SKM-1 treated with dmso at 0.1 percent for 144 hours (cell line): ENCODE measurements at regions not wholly inside any gene's neighbourhood (a gene's known extent, or its start where the extent isn't known, plus 50 kb on each side); places are given as distances from the start of the nearest gene placed in this dataset.
"Not testable (repeated sequence)": the region's sequence is repeated elsewhere in the genome, so short reads cannot be mapped to it uniquely, and the experiment has no call there.

Experiments used
- DNase-seq: peaks from one replicate; lab custom pipeline; 2025; ENCODE audit not compliant: unreplicated experiment; lab: John Stamatoyannopoulos, UW

DNA sequence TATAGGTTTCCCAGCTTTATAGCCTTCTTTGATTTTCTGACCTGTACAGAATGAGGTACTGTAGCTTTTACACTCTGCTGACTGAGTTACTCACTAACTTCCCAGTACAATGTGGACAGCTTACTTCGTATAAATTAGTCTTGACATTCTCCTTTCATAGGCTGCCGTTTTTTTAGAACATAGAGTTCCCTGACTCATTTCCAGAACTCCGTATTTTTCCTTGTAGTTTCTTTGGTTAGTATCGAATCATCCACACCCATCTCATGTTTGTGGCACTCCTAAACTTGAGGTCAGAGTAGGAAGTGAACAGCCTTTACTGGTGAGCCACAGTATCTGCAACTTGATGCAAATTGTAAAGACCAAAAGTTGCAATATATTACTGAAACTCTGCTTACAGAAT lies 303.9 kb downstream of the SLITRK5 start:
- DNase-seq, result no peak

DNA sequence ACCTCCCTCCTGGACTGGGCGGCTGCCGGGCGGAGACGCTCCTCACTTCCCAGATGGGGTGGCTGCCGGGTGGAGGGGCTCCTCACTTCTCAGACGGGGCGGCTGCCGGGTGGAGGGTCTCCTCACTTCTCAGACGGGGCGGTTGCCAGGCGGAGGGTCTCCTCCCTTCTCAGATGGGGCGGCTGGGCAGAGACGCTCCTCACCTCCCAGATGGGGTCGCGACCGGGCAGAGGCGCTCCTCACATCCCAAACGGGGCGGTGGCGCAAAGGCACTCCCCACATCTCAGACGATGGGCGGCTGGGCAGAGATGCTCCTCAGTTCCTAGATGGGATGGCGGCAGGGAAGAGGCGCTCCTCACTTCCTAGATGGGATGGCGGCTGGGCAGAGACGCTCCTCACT lies 305.5 kb downstream of the SLITRK5 start:
- DNase-seq, result not testable (repeated sequence)

DNA sequence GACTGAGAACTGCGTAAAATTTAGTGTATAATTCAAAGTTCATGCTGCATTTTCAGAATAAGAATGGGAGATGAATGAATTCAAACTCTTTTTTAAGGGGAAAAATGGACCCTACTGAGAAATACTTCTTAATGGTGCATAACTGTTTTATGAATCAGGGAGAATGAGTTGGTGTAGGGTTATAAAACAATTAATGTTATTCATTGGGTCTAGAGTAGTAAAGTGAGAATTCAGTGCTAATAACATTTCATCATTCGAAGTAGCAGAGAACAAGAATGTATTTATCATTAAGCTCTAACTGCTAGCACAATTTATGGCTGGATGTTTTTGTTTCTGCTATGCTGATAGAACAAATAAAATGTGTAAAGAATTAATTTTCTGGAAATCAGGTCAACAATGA lies 310.2 kb downstream of the SLITRK5 start:
- DNase-seq, result no peak

DNA sequence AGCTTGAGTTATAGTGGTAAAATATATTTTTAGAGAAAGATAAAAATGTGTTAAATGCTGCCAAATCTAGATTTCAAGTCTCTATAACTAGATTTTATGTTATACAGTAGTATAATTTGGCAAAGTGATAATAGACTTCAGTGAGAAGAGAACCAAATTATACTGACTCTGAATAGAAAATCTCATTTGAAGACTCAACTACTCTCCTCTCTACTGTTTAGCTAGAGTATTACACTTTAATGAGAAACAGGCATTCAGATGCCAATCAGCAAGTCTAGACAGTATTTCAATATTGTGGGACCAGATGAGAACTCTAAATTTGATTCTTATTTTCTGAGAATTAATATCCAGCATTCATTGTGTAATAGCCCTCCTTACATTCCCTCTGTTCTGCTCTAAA lies 311.2 kb downstream of the SLITRK5 start:
- no peak for DNase-seq

DNA sequence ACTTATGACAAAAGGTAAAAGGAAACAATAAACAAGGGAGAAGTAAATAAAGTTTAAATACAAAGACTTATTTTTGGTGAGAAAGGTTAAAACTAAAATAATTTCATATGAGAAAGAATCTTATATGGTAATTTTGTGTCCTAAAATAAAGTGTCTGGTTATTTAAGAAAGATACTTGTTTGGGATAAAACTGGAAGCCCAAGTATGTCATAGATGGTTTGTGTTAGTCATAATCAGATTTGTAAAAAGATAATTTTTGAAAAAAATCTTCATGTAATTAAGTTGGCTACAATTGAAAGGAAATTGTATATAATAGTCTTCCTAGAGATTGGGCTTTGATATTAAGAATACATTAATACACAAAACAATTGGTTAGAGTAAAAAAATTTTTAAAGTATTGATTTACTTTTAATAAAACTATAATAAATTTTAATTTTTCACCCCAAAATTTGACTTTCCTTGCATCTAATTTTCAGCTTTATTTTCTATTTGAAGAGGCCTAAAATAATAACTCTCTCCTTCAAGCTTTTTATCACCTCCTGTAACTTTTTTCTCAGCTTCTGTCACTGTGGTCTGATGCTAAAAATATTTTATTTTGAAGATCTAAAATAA lies 315.6 kb downstream of the SLITRK5 start:
- DNase-seq, result no peak

DNA sequence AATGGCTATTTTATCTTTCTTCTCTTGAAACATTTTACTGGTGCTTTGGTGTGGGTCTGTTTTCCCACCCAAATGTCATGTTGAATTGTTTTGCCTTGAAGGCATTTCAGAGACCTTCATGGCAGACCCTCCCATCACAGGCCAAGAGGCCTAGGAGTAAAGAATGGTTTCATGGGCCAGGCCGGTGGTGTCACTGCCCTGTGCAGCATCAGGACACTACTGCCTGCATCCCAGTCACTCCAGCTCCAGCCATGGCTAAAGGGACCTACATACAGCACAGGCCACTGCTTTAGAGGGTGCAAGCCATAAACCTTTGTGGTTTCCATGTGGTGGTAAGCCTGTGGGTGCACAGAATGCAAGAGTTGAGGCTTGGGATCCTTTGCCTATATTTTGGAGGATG lies 326.9 kb downstream of the SLITRK5 start:
- DNase-seq, result no peak

DNA sequence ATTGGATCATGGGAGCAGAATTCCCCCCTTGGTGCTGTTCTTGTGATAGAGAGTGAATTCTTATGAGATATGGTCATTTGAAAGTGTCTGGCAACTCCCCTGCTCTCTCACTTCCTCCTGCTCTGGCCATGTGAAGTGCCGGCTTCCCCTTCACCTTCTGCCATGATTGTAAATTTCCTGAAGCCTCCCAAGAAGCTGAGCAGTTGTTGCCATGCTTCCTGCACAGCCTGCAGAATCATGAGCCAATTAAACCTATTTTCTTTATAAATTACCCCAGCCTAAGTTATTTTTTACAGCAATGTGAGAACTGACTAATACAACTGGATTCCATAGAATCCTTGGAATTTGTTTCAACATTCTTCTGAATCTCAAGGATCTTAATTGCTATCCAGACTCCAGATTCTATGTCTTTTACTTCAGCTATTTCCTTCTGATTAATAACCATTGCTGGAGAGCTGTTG lies 328.1 kb downstream of the SLITRK5 start:
- no peak for DNase-seq

DNA sequence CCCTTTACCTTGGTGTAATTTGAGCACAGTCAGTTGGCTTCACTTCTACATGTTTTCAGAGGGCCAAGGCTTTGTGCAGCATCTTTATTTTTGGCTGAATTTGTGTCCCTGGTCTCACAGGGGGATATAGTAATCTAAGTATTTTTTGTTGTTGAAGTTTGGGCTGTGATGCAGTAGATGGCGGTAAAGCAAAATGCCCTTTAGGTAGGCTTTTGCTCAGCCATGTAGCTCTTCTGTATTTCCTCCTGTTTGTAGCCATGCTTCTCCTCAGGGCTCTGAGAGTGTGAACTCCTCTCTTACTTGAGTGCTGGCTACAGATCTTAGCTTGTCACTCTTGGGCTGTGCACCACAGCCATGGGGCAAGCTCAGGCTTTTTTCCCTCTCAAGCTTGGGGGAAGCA lies 328.6 kb downstream of the SLITRK5 start:
- DNase-seq, result no peak

DNA sequence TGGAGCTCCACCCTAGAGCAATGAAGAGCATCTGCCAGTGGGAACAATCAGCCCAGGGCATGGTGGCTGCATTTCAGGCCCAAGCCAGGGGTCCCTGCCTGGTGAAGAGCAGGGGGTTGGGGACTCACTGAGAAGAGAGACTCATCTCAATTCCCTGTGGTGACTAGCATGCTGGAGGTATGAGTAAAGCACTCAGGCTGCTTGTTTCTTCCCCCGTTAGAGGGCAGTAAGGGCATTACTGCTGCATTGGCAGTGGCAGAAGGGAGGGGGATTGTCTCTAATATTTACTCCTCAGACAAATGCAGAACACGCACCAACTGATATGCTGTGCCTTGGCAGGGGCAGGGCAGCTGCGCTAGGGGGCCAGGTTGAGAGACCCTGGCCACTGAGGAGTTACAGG lies 329.1 kb downstream of the SLITRK5 start:
- DNase-seq, result no peak

DNA sequence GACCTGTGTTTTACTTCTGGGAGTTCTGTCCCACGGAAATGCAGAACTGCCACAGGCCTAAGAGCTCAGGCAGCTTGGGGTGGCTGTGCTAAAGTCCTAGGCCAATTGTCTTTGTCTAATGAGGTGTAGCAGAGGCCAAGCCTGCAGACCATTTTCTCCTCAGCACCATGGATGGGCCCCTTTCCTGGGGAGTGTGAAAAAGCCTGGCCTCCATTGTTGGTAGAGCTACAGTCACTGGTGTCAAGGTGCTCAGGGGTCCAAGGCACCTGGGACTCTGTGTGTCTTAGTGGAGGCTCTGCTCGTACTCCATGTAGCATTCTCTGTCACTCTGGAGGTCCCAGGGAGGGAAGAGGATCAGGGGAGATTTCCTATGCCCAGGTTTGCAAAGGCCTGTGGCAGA lies 329.6 kb downstream of the SLITRK5 start:
- no peak for DNase-seq

DNA sequence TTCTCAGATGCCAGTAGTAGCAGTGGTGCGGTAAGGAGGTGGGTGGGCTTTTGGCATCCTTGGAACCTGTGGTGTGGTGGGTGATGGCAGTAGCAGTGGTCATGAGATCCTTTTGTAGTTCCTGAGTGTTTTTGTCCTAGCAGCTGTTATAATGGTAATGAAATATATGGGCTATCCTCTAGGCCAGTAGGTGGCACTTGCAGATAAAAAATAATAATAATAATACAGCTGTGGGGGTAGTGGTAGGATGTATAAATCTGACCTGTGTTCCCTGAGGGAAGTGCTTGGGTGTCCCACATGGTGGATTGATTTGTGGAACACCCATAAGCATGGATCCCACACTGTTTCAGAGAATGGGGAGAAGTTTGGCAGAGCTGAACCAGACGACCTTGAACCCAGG lies 334.0 kb downstream of the SLITRK5 start:
- no peak for DNase-seq

DNA sequence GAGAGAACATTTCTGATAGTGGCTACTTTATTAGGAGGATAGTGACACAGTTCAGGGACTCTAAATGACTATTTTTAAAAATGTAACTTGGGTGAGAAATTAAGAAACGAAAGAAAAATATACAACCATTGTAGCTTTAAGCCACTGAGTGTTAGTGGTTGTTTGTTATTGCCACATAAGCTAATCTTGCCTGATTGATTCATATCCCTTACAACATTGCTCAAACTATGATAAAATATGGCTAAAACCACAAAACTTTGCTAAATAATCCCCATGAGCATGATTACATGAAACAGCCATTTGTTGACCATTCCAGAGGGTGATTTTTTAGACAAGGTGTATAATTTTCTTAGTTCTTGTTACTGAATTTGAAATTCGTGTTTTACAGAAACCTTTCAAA lies 343.4 kb downstream of the SLITRK5 start:
- no peak for DNase-seq

DNA sequence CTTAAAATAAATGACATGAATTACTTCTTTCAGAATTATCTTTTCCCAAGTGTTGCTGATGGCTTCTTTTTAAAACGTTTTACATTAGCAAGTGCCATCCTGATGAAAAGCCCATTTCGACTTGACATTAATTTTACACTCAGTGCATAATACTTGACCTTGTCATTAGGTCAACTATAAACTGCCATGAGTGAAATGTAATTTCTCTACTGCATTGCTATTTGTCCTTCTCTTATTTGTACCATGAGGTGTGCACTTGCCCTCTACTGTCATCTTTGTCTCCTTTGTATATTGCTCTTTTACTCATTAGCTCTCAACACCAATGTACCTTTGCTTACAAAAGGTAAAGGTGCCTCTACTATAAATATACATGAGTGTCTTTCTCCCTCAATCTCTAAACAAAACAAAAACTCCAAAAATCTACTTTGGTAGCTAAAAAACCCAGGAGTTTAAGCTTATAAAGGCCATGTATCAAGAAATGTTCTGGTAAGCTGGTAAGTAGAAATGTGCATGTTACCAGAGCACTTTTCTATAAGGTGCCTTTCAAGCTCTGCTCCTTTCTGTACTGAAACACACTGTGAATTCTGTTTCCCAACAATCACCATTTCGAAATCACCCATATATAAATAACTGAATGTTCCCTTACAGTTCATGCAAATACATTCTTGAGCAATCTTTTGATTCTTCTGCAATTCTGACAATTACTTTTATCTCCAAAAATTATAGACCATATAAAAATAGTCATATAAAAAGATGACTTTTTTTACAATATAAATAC lies 351.4 kb downstream of the SLITRK5 start:
- DNase-seq, result peak; percentile 69

DNA sequence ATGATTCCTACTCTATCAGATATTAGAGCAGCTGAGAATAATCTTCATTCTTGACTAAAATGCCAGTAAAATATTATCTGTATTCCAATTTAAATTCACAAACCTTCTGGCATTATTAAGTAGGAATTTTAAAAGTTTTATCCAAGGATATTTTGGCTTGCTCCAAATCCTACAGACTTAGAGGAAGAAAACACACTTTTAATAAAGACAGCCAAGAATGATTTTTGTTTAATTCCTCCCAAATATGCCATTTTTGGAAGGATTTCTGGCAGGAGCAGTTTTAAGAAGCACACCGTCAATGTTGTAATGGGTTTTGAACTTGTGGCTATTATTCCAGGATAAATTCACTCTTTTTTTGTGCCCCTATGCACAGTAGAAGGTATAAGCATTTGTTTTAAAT lies 355.1 kb downstream of the SLITRK5 start:
- DNase-seq, result no peak

DNA sequence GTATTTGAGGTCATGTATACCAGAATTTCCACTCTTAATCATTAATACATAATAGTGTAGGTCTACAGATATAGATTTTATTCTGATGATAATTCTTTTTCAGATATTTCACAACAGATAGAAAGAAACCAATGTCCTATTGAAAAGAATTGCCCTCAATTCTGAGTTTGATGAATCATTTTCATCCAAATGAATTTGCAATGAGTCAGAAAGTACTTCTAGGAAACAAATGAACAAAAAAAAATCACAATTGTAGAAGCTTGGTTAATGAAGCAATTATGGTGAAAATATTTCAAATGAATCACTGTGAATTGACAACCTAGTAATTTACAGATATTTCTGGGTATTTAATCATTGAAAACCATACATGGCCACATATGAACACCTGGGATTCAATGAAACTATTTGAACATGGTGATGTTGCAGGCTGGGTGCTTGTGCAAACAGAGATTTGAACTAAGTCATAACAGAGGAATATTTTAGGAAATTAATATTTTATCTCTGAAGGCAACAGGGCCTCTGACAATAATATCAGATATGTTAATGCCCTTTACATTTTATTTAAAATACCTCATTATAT lies 360.9 kb downstream of the SLITRK5 start:
- no peak for DNase-seq

DNA sequence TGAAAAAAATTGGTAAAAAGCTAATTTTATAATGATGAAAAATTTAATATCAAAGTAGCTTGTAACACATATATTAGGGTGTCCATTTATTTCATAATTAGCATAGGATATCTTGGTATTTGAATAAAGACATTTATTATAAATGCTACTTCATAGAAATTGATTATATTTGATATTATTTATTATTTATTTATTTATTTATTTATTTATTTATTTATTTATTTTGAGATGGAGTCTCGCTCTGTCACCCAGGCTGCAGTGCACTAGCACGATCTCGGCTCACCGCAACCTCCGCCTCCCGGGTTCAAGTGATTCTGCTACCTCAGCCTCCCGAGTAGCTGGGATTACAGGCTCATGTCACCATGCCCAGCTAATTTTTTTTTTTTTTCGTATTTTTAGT lies 365.0 kb downstream of the SLITRK5 start:
- DNase-seq, result not testable (repeated sequence)

DNA sequence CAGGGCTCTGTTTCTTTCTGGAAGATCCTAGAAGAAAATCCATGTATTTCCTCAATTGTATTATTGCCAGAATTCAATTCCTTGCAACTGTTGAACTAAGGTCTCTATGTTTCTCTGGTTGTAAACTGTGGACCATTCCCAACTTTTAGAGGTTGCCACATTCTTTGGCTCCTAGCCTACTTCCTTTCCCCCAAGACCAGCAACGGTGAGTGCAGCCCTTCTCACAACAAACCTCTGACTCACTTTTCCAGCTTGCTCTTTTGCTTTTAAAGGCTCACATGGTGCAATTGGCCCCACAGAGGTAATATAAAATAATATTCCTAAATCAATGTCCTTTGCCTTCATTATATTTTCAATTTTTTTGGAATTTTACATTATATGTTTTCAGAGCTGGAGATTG lies 371.3 kb downstream of the SLITRK5 start:
- no peak for DNase-seq

DNA sequence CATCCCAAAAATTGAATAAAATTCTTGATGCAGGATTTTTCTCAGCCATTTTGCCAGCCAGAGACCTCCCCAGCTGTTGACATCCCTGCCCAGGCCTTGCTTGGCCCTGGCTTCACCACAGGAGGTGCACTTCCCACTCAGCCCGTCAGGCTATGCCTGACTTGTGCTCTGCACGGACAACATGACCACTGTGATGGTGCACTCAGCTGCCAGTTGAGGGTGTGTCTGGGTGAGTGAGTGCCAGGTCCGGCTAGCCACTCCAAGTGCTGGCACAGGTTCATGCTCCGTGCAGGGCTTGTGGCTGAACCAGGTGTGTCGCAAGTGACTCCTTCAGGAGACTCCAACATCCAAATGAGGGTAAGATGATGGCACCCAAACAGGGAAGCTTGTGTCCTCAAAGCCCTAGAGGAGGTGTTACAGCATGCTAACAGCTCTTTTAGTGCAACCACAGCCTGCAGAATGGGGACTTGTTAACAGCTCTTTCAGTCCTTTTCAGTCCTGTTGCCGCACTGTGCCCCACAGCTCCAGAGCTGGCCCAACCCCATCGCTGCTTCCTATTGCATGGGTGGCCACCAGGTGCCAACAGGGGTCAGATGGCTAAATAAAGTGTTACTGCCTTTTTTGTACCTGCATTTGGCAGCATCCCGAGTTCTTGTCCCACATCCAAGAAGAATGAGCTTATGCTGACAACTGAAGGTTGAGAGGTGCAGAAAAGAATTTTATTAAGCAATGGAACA lies 380.7 kb downstream of the SLITRK5 start:
- DNase-seq, result peak; percentile 16

DNA sequence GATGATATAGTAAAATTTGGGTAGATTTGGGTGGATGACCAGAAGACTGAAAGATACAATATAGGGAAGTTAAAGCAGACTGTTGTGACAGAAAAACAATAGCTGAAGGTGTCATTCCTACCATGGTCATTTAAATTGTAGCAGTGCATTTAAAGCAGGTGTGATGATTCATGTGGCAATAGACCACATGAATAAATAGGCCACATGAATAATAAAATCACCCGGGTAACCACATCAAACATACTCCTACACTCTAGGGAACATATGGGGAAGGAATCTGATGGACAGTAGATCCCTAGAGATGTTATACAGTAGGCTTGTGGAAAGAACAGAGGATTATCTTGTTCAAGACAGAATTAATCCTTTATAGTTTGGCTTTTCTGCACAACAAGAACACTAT lies 392.6 kb downstream of the SLITRK5 start:
- DNase-seq, result no peak

DNA sequence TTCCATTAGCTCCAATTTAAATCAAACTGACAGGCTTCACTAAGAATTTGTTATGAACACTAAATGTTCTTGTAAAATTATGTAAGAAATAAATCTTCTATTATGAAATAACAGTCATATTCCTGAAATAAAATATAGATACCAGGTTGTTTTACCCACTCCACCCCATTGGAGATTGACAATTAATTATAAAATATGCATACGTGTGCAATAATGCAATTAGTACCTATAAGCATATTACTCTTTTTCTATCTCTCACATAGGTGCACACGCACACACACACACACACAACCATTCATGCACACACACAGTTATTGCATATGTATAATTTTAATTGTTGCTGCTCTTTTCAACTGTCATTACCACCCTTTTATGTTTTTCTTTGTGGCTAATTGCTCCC lies 395.7 kb downstream of the SLITRK5 start:
- DNase-seq, result no peak

DNA sequence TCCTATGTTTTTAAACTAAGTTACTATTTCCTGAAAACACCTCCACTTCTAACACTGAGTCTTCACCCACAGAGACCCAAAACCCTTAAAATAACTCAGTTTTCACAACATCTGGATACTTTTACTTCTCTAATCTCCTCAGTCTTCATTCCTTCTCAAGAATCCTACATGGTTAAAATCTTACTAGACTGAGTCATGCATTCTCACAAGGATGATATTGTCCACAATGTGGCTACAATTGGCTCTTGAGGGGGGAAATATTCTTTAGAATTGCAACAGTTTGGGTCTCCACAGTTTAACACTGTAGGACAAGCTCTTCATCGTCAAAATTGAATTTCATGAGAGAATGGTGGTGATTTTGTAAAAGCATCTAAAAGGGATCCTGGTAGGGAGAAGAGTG lies 397.1 kb downstream of the SLITRK5 start:
- no peak for DNase-seq

DNA sequence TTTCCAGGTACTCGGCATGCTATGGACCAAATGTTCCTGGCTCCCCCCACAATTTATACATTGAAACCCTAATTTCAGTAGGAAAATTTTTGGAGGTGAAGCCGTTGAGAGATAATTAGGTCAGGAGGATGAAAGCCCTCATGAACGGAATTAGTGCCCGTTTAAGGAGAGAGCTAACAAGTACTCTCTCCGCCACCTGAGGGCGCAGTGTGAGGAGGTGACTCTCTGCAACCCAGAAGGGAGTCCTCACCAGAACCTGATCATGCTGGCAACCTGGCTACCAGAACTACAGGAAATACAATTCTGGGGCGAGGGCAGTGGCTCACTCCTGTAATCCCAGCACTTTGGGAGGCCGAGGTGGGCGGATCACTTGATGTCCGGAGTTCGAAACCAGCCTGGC lies 397.8 kb downstream of the SLITRK5 start:
- no peak for DNase-seq
